GM10248 (cell line): ENCODE measurements at regions not wholly inside any gene's neighbourhood (a gene's known extent, or its start where the extent isn't known, plus 50 kb on each side); places are given as distances from the start of the nearest gene placed in this dataset.

Experiments used
- CTCF ChIA-PET: fragments of 300-600 bp; sonication (Branson Sonifier 250); formaldehyde crosslinking; extraction: SDS; loops from one replicate; lab custom pipeline; 2021; ENCODE audit warnings: antibody characterized with exemption; lab: Yijun Ruan, JAX
- POLR2A ChIA-PET: fragments of 350-650 bp; sonication (Branson Sonifier 250); formaldehyde crosslinking; extraction: SDS; loops from one replicate; lab custom pipeline; 2020; ENCODE audit warnings: antibody characterized with exemption; lab: Yijun Ruan, JAX
- DNase-seq: peaks from one replicate; pipeline ENCODE4 v3.0.0; 2012; ENCODE audit errors: extremely low spot score
- TF ChIP-seq, protein P1 (sequence below): IDR thresholded peaks from 2 replicates; pipeline ENCODE4 v1.5.1; 2012; ENCODE audit warnings: mild to moderate bottlenecking, low read depth; ENCODE audit errors: extremely low read depth, missing control alignments, control extremely low read depth

DNA sequence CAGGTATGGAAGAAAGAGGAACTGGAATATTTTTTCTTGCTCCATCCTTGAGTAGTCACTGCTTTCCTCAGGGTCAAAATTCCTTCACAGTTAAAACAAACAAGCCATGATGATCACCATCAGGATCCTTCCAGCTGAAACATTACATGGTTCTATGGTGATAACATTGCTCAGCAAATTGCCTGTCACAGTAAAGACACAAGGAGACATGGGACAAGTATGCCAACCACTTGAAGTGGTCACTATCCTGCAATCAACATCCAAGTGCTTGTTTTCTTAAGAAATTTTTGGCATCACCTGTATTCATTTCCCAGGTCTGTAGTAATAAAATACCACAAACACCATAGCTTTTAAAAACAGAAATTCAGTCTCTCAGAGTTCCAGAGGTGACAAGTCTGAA, 662.2 kb downstream of the CDH8 start:
- TF ChIP-seq, protein P1, sequence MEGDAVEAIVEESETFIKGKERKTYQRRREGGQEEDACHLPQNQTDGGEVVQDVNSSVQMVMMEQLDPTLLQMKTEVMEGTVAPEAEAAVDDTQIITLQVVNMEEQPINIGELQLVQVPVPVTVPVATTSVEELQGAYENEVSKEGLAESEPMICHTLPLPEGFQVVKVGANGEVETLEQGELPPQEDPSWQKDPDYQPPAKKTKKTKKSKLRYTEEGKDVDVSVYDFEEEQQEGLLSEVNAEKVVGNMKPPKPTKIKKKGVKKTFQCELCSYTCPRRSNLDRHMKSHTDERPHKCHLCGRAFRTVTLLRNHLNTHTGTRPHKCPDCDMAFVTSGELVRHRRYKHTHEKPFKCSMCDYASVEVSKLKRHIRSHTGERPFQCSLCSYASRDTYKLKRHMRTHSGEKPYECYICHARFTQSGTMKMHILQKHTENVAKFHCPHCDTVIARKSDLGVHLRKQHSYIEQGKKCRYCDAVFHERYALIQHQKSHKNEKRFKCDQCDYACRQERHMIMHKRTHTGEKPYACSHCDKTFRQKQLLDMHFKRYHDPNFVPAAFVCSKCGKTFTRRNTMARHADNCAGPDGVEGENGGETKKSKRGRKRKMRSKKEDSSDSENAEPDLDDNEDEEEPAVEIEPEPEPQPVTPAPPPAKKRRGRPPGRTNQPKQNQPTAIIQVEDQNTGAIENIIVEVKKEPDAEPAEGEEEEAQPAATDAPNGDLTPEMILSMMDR = no peak
- CTCF ChIA-PET = no interaction called here
- DNase-seq = no peak
- POLR2A ChIA-PET = no interaction called here

DNA sequence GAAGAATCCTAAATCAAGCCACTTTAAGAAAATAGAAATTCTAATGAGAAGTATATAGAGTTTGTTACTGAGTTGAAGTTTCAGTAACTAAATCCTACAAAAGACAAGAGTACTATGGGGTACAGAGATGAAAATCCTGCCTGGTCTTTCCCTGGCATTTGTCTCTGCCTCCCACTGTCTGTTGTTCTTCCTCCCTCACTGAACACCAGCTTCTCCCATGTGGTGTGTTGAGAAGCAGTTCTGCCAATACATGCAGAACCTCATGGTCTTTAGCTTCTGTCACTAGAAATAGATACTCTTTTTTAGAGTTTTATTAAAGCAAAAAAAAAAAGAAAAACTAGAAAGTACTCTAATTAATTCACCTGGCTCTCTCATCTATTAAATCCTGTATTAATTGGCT, 664.4 kb downstream of the CDH8 start:
- ChIA-PET POLR2A (no interaction called here), CTCF (no interaction called here)
- TF ChIP-seq, protein P1 = no peak
- DNase-seq = no peak

DNA sequence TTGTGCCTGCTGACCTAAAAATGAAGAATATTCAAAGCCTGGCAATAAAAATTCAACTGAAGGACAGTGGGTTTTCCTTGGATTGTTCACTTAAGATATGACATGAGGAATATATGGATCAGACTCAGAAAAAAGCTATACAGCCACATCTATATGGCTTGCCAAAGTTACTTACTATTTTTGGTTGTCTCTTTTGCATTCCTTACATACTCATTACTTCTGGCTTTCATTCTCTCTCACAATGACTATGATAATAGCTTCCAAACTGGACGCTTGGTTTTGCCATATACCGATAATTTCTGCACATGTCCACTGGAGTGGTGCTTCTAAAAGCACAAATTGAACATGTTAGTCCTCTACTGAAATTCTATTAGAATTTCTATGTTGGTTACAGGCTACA, 664.9 kb downstream of the CDH8 start:
- DNase-seq = no peak
- ChIA-PET CTCF (no interaction called here), POLR2A (no interaction called here)
- TF ChIP-seq, protein P1 = no peak

DNA sequence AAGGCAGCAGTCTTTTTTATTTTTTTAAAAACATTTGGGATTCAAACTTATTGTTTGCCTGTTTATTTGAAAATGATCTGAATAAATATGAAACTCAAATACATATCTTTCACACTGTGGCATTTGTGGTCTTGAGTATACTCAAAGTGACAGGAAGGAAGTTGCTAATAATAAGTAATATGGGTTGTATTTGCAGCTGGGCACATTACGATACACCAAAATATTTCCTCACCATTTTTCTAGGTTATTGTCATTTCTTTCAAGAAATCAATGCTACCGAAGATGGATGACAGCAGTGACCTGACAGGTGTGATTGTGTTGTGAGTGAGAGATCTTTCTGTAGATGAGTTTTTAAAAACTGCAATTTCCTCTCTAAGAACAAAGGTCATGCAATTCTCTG, 665.7 kb downstream of the CDH8 start:
- no peak for DNase-seq
- POLR2A ChIA-PET = no interaction called here
- CTCF ChIA-PET = no interaction called here
- TF ChIP-seq, protein P1 = no peak

DNA sequence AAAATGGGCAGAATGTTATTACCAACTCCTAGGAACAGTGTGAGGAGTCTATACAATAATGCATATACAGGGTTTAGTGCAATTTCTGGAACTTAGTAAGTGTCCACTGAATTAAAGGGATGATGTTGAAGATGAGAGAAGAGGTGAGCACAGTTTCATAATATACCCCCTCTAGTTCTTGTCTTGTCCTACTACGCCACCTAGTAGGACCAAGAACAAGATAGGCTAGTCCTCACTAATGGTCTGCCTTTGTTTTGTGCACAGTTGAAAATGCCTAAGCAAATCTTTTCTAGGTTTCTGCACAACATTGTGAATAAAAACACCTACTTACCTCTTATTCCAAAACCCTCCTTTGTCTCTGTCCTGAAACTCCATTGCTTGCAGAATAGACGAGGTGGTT, 670.2 kb downstream of the CDH8 start:
- no peak for DNase-seq
- ChIA-PET CTCF (no interaction called here), POLR2A (no interaction called here)
- TF ChIP-seq, protein P1 = no peak

DNA sequence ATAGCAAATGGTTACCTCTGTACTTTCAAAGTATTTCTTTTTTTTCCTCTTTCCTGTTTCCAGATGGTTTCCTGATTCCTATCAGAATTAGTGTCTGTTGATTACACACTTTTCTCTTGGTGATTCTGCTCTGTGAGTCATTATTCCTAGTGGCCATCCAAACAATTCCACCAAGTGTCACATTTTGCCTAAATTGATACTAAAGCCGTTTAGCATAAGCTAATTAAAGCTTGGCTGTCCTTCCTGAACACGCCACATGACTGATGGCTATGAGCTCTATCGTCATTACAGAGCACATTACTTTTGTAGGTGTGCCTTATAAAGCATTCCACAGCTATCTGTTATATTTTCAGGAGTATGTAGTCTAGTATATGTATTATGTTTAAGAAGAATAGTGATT, 671.2 kb downstream of the CDH8 start:
- DNase-seq = no peak
- TF ChIP-seq, protein P1 = no peak
- POLR2A ChIA-PET = no interaction called here
- CTCF ChIA-PET = no interaction called here

DNA sequence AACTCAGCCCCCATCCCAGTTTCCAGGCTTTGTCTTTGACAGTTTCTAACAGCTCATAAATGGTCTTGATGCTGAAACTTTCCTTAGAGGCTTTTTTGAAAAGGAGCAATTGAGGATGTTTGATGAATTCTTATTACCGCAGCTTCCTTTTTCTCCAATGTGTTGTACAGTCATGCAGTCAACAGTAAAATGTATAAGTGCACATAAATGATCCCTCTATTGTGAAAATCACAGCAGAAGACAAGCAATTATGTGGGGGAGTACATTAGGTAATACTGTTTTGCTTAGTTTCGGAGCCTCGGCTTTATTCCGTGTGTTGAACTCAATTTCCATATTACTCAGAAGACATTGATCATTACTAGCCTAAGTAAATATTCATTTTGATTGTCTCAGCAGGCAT, 673.7 kb downstream of the CDH8 start:
- DNase-seq = no peak
- POLR2A ChIA-PET = no interaction called here
- TF ChIP-seq, protein P1 = no peak
- CTCF ChIA-PET = interaction anchor here (1.0 kb wide), 1 partner anchor 17 kb away, joined by 3 read pairs; no protein-coding TSS in a partner anchor
